Activated B cell treated with CpG ODN at 0.5 μM for 24 hours (primary cell): ENCODE measurements at regions not wholly inside any gene's neighbourhood (a gene's known extent, or its start where the extent isn't known, plus 50 kb on each side); places are given as distances from the start of the nearest gene placed in this dataset.

Source experiments
- ATAC-seq: fragments of 200-7000 bp; cut with Tn5 transposase; one replicate; pipeline ENCODE4 v1.10.0; 2021; ENCODE audit warnings: low read depth, mild to moderate bottlenecking, moderate library complexity
- CTCF ChIA-PET: fragments of 350-600 bp; sonication (Branson Sonifier 250); formaldehyde crosslinking; loops from one replicate; lab custom pipeline; 2021; ENCODE audit warnings: antibody characterized with exemption; lab: Charles Lee
- POLR2A ChIA-PET: fragments of 350-600 bp; sonication (Branson Sonifier 250); formaldehyde crosslinking; loops from one replicate; lab custom pipeline; 2021; ENCODE audit warnings: antibody characterized with exemption; lab: Charles Lee
- DNase-seq: peaks from one replicate; pipeline ENCODE4 v3.0.0; 2022
- H3K27ac Mint-ChIP-seq: one replicate; pipeline ENCODE4 v1.8.0; 2020; ENCODE audit warnings: mixed read lengths
- H3K27me3 Mint-ChIP-seq: one replicate; pipeline ENCODE4 v1.8.0; 2021; ENCODE audit warnings: mixed read lengths
- H3K36me3 Mint-ChIP-seq: one replicate; pipeline ENCODE4 v1.8.0; 2021; ENCODE audit warnings: low read depth, mixed read lengths
- H3K4me1 Mint-ChIP-seq: one replicate; pipeline ENCODE4 v1.8.0; 2021; ENCODE audit warnings: mixed read lengths
- H3K4me3 Mint-ChIP-seq: one replicate; pipeline ENCODE4 v1.8.0; 2020; ENCODE audit warnings: mild to moderate bottlenecking, mixed read lengths
- H3K9me3 Mint-ChIP-seq: one replicate; pipeline ENCODE4 v1.8.0; 2020; ENCODE audit warnings: mixed read lengths
- intact Hi-C: fragments of 100-400 bp; cut with micrococcal nuclease; formaldehyde crosslinking; loops from one replicate; pipeline ENCODE4 v1.15.1; 2024
- TF ChIP-seq, protein P1 (sequence below): fragments of 200-600 bp; IDR thresholded peaks from one replicate; pipeline ENCODE4 v1.8.0; 2022; ENCODE audit warnings: antibody characterized with exemption, mild to moderate bottlenecking

DNA sequence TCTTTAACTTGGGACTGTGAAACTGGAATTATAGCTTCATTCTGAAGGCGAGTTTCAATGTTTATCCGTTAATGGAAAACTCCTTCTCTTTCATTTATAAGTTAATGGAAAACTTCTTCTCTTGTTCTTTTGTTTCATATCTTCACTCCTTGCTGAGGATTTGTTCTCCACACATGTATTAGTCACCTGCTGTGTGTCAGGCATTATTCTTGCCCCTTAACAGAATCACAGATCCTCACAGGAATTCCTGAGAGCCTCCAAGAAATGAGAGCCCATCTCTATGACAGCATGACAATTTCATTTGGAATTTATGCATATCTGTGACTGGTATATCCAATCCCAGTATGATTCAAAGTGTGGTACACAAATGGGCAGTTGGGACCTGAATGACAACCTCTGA, 545.8 kb downstream of the BCL11A start:
- POLR2A ChIA-PET: no interaction called here
- ATAC-seq (no peak), DNase-seq (no peak)
- H3K9me3 Mint-ChIP-seq: peaks cover under 1% of the 10 kb centered on the region
- CTCF ChIA-PET: no interaction called here
- no peak overlapping the region for H3K27ac Mint-ChIP-seq
- H3K36me3 Mint-ChIP-seq: no peaks in the 10 kb centered on the region
- TF ChIP-seq, protein P1, sequence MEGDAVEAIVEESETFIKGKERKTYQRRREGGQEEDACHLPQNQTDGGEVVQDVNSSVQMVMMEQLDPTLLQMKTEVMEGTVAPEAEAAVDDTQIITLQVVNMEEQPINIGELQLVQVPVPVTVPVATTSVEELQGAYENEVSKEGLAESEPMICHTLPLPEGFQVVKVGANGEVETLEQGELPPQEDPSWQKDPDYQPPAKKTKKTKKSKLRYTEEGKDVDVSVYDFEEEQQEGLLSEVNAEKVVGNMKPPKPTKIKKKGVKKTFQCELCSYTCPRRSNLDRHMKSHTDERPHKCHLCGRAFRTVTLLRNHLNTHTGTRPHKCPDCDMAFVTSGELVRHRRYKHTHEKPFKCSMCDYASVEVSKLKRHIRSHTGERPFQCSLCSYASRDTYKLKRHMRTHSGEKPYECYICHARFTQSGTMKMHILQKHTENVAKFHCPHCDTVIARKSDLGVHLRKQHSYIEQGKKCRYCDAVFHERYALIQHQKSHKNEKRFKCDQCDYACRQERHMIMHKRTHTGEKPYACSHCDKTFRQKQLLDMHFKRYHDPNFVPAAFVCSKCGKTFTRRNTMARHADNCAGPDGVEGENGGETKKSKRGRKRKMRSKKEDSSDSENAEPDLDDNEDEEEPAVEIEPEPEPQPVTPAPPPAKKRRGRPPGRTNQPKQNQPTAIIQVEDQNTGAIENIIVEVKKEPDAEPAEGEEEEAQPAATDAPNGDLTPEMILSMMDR: no peak
- H3K4me3 Mint-ChIP-seq: no peak overlapping the region
- no peaks in the 10 kb centered on the region for H3K4me1 Mint-ChIP-seq
- H3K27me3 Mint-ChIP-seq: no peaks in the 10 kb centered on the region
- intact Hi-C loops: no loop called here

DNA sequence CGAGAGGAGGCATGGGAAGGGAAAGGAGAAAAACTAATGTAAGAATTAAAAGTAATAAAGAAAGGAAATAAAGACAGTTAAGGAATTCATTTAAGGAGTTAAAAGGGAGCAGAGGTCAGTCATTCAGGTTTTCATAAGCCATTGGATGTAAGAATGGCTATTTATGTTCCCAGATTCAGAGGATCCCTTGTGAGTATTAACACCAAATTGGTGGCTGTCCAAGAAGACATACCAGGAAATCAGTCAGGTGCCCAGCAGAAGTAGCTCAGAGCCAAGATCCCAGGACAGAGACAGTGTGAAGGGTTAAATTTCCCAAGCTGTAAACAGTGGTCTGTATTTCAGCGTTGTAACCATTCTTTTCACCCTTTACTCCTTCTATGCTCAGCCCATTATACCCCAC, 550.4 kb downstream of the BCL11A start:
- Mint-ChIP-seq H3K9me3 (no peaks in the 10 kb centered on the region), H3K4me3 (no peak overlapping the region), H3K4me1 (peaks cover 13% of the 10 kb centered on the region), H3K27ac (no peak overlapping the region), H3K27me3 (no peaks in the 10 kb centered on the region), H3K36me3 (no peaks in the 10 kb centered on the region)
- CTCF ChIA-PET: interaction anchor here (0.8 to 1.1 kb wide), 2 partner anchors 547 to 563 kb away, joined by 3 to 6 read pairs; no protein-coding TSS in a partner anchor
- DNase-seq: no peak
- intact Hi-C loops: loop anchor here (5.0 kb wide), 1 partner anchor 696 kb away; no protein-coding TSS in a partner anchor
- TF ChIP-seq, protein P1: no peak
- ATAC-seq: no peak
- POLR2A ChIA-PET: no interaction called here

DNA sequence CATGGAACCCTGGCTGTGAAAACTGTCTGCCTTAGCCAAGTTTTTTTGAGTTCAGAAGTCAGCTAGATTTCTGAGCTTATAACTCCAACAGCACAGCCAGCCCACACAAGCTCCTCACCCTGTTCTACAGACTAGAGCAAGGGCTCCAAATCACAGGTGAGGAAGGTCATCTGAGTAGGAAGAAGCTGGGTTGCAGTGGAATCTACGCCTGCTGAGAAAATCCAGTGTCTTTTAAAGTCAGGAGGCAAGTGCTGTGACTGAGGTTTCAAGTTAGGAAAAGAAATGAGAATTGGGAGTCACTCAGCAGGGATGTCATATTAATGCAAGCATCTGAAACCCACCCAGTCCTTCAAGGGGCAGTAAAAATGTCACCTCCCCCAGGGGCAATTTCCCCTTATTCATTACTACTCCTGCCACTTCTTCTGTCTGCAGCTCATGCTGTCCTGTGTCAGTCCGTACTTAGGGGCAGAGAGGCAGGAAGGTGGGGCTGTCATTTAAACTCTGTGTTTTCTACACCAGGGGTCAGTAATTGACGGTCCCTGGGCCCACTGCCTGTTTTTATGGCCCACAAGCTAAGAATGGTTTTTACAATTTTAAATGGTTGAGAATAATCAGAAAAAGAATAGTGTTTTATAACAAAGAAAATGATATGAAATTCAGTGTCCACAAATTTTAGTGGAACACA, 551.1 kb downstream of the BCL11A start:
- intact Hi-C loops: loop anchor here (1.0 to 5.0 kb wide), 2 partner anchors 548 to 695 kb away; no protein-coding TSS in a partner anchor
- ATAC-seq (no peak), DNase-seq (no peak)
- ChIA-PET POLR2A (no interaction called here), CTCF (interaction anchor here (0.8 to 1.1 kb wide), 3 partner anchors 548 to 580 kb away, joined by 3 to 6 read pairs (median 4); no protein-coding TSS in a partner anchor)
- Mint-ChIP-seq H3K27ac (no peak overlapping the region), H3K27me3 (no peaks in the 10 kb centered on the region), H3K4me3 (no peak overlapping the region), H3K4me1 (peaks cover 21% of the 10 kb centered on the region), H3K9me3 (no peaks in the 10 kb centered on the region), H3K36me3 (no peaks in the 10 kb centered on the region)
- TF ChIP-seq, protein P1: no peak

DNA sequence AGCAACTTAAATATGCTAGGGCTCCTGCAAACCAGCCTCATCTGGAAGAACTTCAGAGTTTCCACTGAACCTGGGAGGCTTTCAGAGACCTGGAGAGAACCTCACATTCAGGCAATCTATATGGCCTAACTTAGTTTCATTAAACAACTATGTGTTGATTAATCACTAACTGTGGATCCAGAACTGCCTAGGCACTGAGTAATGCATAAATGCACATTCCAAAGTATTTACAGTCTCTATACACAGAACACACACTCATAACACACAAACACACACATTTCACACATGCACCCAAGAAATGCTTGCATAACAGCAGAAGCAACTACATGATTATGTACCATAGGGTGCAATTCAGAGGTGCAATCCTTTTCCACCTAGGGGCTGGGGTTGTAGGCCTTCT, 552.8 kb downstream of the BCL11A start:
- ATAC-seq: no peak
- Mint-ChIP-seq H3K4me1 (peaks cover 21% of the 10 kb centered on the region), H3K9me3 (no peaks in the 10 kb centered on the region), H3K36me3 (no peaks in the 10 kb centered on the region), H3K27me3 (no peaks in the 10 kb centered on the region), H3K27ac (no peak overlapping the region), H3K4me3 (no peak overlapping the region)
- POLR2A ChIA-PET: no interaction called here
- CTCF ChIA-PET: no interaction called here
- TF ChIP-seq, protein P1: no peak
- no peak for DNase-seq
- intact Hi-C loops: loop anchor here (5.0 kb wide), 1 partner anchor 693 kb away; no protein-coding TSS in a partner anchor

DNA sequence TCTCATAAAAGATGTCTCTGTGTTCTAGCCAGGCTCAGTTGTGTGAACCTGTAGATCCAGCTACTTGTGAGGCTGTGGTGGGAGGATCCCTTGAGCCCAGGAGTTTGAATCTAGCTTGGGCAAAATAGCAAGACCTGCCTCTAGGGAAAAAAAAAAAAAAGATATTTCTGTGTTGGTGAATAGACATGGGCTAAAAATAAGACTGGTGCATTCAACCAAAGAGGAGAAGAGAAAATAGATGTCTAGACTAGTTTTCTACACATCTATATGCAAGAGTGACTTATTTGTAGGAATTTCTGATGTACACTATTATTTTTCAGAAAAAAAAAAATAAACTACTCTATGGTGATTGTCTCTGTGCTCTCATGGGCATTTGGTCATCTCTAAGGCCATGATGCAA, 555.1 kb downstream of the BCL11A start:
- ChIA-PET POLR2A (interaction anchor here (0.5 to 0.7 kb wide), 2 partner anchors 110 to 549 kb away, joined by 4 read pairs; no protein-coding TSS in a partner anchor), CTCF (no interaction called here)
- Mint-ChIP-seq H3K4me3 (peak overlapping the region; percentile 28), H3K27me3 (no peaks in the 10 kb centered on the region), H3K4me1 (peaks cover 27% of the 10 kb centered on the region), H3K9me3 (no peaks in the 10 kb centered on the region), H3K27ac (no peak overlapping the region), H3K36me3 (no peaks in the 10 kb centered on the region)
- DNase-seq (no peak), ATAC-seq (peak; percentile 40)
- intact Hi-C loops: no loop called here
- TF ChIP-seq, protein P1: no peak
